HK-2 (cell line): ENCODE measurements at regions not wholly inside any gene's neighbourhood (a gene's known extent, or its start where the extent isn't known, plus 50 kb on each side); places are given as distances from the start of the nearest gene placed in this dataset.

Source experiments
- DNase-seq: peaks from one replicate; pipeline ENCODE4 v3.0.0-alpha.2; 2018; ENCODE audit not compliant: unreplicated experiment

DNA sequence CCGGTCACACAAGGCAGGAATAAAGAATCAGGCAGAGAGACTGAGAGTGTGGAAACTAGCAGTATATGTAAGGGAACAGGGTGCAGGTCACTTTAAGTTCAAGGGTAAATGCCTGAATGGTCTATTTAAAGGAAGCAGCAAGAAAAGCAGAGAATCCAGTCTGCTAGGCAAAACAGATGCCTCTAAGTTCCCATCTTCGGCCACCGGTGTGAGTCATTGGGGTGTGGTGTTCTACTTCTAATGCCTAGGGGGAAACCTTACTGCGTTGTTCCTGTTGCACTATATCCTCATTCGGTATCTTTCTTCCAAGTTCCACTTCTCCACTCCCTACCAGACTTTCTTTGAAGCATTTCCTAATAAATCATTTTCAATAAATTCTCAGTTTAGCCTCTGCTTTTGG lies 259.9 kb downstream of the HHIPL2 start:
- DNase-seq, result no peak

DNA sequence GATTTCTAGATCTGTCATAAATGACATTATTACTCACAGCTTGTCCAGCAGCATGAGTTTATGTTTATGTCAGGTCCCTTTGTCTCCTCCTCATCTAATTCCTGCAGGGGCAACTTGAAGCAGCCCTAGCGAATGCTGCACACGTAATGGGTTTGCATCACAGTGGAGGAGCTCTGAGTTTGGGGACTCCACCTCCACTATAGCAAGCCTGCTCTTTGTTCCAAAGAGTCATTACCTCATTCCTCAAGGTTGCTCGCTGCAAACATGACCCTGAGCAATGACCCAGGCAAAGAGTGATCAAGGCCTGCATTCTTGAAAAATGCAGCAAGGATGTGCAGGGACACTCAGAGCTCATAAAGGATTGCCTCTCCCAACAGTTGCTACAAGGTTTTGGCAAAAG lies 261.9 kb downstream of the HHIPL2 start:
- no peak for DNase-seq

- no peak for DNase-seq
These were observed 262.4 kb downstream of the HHIPL2 start for GRCh38 chr1:222285526-222285925.

DNA sequence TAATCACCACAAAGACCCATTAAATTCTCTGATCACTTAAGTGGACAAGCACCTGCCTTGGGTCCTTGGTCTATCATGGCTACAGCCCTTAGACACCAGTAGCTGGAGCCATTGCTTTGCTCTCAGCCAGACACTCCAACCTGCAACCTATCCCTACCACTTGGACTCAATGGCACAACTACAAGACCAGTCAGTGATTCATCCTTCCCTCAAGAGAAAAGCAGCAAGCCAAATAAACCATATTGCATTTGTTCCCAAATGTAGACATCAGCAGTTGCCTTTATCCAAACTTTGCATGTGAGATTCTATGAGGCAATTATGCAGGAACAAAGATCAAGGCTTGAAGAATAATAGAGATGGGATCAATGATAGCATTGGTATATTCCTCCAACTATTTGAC lies 263.4 kb downstream of the HHIPL2 start:
- DNase-seq, result no peak

- DNase-seq, result no peak
These were observed 264.6 kb downstream of the HHIPL2 start for GRCh38 chr1:222283147-222283768.

- no peak for DNase-seq
These were observed 268.3 kb downstream of the HHIPL2 start for GRCh38 chr1:222279591-222279990.

DNA sequence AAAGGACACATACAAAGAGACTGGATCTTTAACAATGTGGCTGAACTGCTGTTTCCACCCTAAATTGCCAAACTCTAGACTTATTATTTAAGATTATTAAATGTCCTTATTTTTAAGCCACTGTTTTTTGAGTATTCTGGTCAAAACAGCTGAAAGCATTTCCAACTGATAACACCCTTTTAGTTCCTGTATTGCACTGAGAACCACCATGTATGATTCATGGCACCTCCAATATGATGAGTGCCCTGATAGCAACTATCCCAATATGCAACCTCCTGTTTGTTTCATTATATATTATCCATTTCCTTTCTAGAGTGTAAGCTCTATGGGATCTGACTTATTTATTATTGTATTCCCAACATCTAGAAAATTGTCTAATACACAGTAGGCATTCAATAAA lies 269.4 kb downstream of the HHIPL2 start:
- no peak for DNase-seq

DNA sequence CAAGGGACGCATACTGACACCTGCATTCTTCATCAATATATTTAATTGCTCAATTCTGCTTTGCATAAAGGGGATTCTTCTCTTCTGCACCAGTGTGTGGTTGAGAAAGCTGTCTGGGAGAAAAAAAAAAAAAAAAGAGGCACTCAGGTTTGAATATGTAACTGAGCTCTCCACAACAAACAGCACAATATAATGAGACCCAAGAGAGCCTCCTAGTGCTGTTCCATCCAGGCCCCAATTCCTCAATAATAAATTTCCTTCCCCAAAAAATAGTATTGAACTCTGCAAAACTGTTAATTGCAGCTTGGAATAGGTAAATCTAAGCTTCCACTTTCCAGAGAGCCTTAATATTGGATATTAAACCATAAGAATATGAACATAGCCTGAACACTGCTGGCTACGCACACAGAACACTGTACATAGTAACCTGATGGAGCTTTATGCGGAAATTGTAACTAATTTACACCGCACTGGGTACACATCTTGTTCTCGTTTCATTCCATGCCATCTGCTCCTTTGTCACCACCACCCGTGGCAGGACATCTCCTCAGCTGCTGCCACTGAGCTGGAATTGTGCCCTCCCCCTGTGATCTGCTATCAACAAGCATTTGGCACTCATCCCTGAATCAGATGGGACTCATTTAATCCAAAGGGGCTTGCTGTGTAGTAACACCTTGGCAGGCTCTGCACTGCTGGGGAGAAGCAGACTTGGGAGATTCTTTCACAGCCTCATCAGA lies 272.0 kb downstream of the HHIPL2 start:
- no peak for DNase-seq

GRCh38 chr1:222275001-222275728 lies 272.7 kb downstream of the HHIPL2 start:
- DNase-seq, result no peak

- DNase-seq, result no peak
These were observed 281.4 kb downstream of the HHIPL2 start for GRCh38 chr1:222266223-222267196.

DNA sequence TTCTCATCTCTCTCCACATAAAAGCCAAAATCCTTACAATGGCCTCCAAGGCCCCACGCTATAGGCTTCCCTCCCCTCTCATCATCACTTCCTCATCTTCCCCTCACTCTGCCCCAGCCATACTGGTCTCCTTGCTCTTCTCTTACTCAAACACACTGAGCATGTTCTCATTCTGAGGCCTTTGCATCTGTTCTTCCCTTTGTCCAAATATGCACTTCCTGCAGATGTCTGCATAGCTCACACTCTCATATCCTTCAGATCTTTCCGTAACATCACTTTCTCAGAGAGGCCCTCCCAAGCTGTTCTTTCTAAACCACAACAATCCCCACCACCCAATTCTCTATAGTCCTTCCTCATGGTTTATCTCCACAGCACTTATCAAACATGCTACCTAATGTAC lies 284.1 kb downstream of the HHIPL2 start:
- no peak for DNase-seq

GRCh38 chr1:222257027-222257426 lies 290.9 kb downstream of the HHIPL2 start:
- DNase-seq, result no peak

DNA sequence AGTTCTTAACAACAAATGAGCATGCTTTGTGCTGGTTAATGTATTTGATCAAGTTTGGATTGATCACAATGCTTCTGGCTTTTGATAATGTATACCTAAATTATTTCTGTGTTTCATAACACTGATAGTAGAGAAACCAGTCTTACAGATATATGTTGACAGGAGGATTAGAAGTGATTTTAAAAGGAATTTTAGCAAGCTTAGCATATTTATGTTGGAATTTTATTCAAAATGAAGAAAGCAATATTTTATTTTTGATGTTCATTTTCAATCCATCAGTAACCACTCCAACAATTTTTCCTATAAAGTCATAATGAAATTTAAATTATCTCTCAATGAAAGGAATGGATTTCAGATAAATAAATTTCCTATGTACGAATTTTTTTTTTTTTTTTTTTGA lies 291.8 kb downstream of the HHIPL2 start:
- DNase-seq, result no peak

DNA sequence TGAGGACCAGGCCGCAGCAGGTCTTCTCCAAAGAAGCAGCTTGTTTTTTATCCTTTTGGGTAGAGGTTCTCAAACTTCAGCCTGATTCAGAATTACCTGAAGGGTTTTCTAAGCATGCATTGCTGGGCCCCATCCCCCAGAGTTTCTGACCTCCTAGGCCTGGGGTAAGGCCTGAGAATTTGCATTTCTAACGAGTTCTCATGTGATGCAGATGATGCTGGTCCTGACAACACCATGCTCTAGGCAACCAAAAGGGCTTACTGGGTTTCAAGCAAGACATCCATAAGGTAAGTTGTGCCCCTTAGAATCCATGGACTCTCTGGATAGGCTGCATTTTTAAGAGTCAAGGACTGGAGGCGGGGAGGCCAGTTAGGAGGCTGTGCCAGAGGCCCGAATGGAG lies 295.1 kb downstream of the HHIPL2 start:
- DNase-seq, result no peak

GRCh38 chr1:222251847-222252246 lies 296.1 kb downstream of the HHIPL2 start:
- DNase-seq, result no peak

- no peak for DNase-seq
These were observed 297.5 kb downstream of the HHIPL2 start for GRCh38 chr1:222250376-222250775.

DNA sequence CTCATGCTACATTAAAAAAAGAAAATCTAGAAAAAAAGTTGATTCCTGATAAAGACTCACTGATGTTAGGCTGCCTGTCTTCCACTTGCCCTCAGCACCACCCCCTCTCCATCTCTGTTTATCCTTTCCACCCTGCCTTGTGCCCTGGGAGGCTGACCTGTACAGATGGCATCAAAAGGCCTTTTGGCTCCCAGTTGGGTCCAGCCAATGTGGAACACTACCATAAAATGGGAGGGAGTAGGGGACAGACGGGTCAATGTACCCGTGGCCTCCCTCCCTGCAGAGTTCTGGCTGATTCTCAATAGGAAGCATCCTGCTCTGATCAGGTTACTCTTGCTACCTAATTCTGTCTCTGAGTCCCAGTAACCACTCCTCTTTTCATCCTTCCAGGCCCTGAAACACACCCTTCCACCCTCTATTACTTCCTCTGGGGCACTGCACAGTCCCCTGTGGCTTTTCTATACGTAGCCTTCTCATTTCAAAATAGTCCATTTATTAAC lies 300.0 kb downstream of the HHIPL2 start:
- no peak for DNase-seq

- no peak for DNase-seq
These were observed 300.8 kb downstream of the HHIPL2 start for GRCh38 chr1:222247081-222247480.

- peak; percentile 4 for DNase-seq
These were observed 304.0 kb downstream of the HHIPL2 start for GRCh38 chr1:222243902-222244301.

GRCh38 chr1:222242492-222242891 lies 305.4 kb downstream of the HHIPL2 start:
- no peak for DNase-seq

- no peak for DNase-seq
These were observed 306.5 kb downstream of the HHIPL2 start for GRCh38 chr1:222241410-222241809.
